Esophagus squamous epithelium (tissue), 4 donors: ENCODE measurements at regions not wholly inside any gene's neighbourhood (a gene's known extent, or its start where the extent isn't known, plus 50 kb on each side); places are given as distances from the start of the nearest gene placed in this dataset.

ENCODE experiments used
- CTCF ChIP-seq, 6 experiments: fragments of 450-650 bp in 4 of 6; fragments of 200-600 bp in 2 of 6; sonication (generic) in 2 of 6; IDR thresholded peaks; one replicate each; pipeline ENCODE4 v1.5.1; 2016 to 2019; ENCODE audit warnings: antibody characterized with exemption in 6 of 6, mild to moderate bottlenecking in 4 of 6, moderate library complexity in 4 of 6
- POLR2A ChIP-seq, 4 donors: fragments of 450-650 bp; IDR thresholded peaks; one replicate each; pipeline ENCODE4 v1.6.1; 2017; ENCODE audit warnings: antibody characterized with exemption in 4 of 4, mild to moderate bottlenecking in 4 of 4, moderate library complexity in 3 of 4

- TF ChIP-seq POLR2A (IDR thresholded peaks at IDR 0.05) (no peak), CTCF (IDR thresholded peaks at IDR 0.05) (no peak)
Measured at GRCh38 chr17:55900188-55900587, 149.3 kb downstream of the PCTP start.
